ENCODE measurements at regions not wholly inside any gene's neighbourhood (a gene's known extent, or its start where the extent isn't known, plus 50 kb on each side); places are given as distances from the start of the nearest gene placed in this dataset.

- no peak for TF ChIP-seq CTCF (IDR thresholded peaks at IDR 0.05 in 4 of 5, conservative IDR thresholded peaks at IDR 0.05 in 1 of 5)
- no peak for TF ChIP-seq POLR2A (IDR thresholded peaks at IDR 0.05)
Observed at GRCh38 chr9:78462611-78463010, 165.7 kb downstream of the PSAT1 start.

Measured in gastrocnemius medialis (tissue), 4 donors.